ENCODE measurements at regions not wholly inside any gene's neighbourhood (a gene's known extent, or its start where the extent isn't known, plus 50 kb on each side); places are given as distances from the start of the nearest gene placed in this dataset.

DNA sequence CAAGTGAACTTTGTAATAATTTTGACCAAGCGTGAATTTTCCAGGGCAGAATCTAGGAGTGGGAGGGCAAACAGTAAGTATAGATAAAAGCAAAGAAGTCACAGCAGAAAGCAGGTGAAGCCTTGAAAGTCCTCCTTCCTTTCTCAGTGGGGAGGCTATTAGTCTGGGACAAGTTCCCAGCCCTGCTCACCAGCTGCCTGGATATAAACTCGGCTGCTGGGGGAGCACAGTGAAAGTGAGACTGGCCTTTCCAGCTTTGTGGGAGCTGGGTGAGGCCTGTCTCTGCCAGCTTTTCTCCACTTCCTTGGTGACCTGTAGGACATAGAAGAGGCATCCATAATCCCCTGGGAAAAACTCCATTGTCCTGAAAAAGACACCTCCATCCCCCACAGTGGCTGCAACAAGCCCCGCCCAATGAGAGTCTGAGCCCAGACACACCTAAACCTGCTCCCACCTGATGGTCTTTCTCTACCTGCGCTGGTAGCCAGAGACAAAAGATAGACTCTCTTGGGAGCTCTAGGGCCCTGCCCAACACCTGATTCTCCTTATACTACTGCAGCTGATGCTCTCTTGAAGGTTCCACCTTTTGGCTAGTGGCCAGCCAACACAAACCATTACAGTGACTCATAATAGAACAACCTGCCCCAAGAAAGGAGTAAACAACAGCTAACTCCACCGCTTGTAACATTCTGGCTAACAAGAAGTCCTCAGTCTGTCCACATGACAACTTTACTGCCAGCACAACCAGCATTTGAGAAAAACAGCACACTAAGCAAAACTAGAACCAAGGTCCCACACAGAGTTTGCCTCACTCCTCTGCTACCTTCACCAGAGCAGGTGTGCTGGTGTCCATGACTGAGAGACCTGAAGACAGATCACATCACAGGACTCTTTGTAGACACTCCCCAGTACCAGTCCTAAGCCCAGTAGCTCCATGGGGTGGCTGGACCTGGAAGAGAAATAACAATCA lies 252.2 kb upstream of the SLITRK6 start:
- H3K4me1 ChIP-seq (ENCODE audit: low read depth): no peaks in the 10 kb centered on the region
- TF ChIP-seq CTCF (IDR thresholded peaks at IDR 0.05): no peak
- ATAC-seq (no peak), DNase-seq (peak in 1 of 3 donors; percentile 35)
- H3K4me3 ChIP-seq: no peak overlapping the region
- intact Hi-C loops (cut with DNase I, micrococcal nuclease): no loop called here
- H3K36me3 ChIP-seq (ENCODE audit: low read depth): no peaks in the 10 kb centered on the region
- H3K9me3 ChIP-seq: peaks cover 6% of the 10 kb centered on the region

DNA sequence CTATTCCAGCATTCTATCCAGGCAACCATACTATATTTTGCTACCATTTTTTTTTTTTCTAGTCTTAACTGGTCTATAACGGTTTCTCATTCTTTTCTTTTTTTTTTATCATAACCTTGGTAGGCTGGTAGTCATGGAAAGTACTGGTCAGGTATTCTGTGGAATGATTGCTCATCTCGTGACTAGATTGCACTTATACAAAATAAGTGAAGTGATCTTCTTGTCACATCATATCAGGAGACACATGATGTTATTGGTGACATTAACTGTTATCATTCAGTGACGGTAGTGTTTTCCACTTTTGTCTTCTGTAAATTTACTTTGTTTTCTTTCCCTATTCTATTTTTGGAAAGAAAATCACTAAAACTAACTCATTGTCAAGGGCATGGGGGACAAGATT lies 239.3 kb upstream of the SLITRK6 start:
- no peak overlapping the region for H3K4me3 ChIP-seq
- intact Hi-C loops (cut with DNase I, micrococcal nuclease): no loop called here
- ATAC-seq: no peak
- H3K4me1 ChIP-seq (ENCODE audit: low read depth): no peaks in the 10 kb centered on the region
- no peaks in the 10 kb centered on the region for H3K9me3 ChIP-seq
- no peaks in the 10 kb centered on the region for H3K36me3 ChIP-seq (ENCODE audit: low read depth)
- TF ChIP-seq CTCF (IDR thresholded peaks at IDR 0.05): no peak
- no peak for DNase-seq

GRCh38 chr13:86020351-86021002 lies 221.3 kb upstream of the SLITRK6 start:
- no peaks in the 10 kb centered on the region for H3K9me3 ChIP-seq
- no peaks in the 10 kb centered on the region for H3K4me1 ChIP-seq (ENCODE audit: low read depth)
- H3K36me3 ChIP-seq (ENCODE audit: low read depth): no peaks in the 10 kb centered on the region
- H3K4me3 ChIP-seq: no peak overlapping the region
- intact Hi-C loops (cut with DNase I, micrococcal nuclease): no loop called here
- DNase-seq: peak in 1 of 3 donors; percentile 19
- no peak for TF ChIP-seq CTCF (IDR thresholded peaks at IDR 0.05)
- ATAC-seq: no peak

DNA sequence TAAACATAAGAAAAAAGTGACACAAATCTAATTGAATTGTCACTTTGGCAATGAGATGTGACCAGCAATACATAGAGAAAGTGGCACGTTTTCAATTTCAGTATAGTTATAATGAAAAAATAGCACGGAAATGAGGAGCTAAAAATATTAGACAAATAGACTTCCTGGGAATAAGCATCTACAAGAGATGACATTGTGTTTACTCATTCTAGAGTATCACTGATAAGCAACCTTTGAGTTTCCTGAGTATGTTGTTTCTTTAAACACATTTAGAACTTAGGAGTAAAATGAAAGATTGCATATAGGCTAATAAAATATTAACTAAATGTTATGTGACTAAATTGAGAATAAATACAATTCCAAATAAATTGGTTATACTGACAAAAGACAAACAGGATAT lies 207.1 kb upstream of the SLITRK6 start:
- no peaks in the 10 kb centered on the region for H3K9me3 ChIP-seq
- no peak overlapping the region for H3K4me3 ChIP-seq
- TF ChIP-seq CTCF (IDR thresholded peaks at IDR 0.05): no peak
- DNase-seq (no peak), ATAC-seq (no peak)
- intact Hi-C loops (cut with DNase I, micrococcal nuclease): no loop called here
- no peaks in the 10 kb centered on the region for H3K36me3 ChIP-seq (ENCODE audit: low read depth)
- H3K4me1 ChIP-seq (ENCODE audit: low read depth): no peaks in the 10 kb centered on the region

GRCh38 chr13:86003029-86003428 lies 203.8 kb upstream of the SLITRK6 start:
- Histone ChIP-seq H3K4me3 (no peak overlapping the region), H3K9me3 (no peaks in the 10 kb centered on the region), H3K4me1 (ENCODE audit: low read depth) (no peaks in the 10 kb centered on the region), H3K36me3 (ENCODE audit: low read depth) (no peaks in the 10 kb centered on the region)
- DNase-seq: no peak
- TF ChIP-seq CTCF (IDR thresholded peaks at IDR 0.05): no peak
- no peak for ATAC-seq
- intact Hi-C loops (cut with DNase I, micrococcal nuclease): no loop called here

All from mucosa of descending colon (tissue), 3 donors.